Islet of Langerhans (tissue), 1 donor: ENCODE measurements at regions not wholly inside any gene's neighbourhood (a gene's known extent, or its start where the extent isn't known, plus 50 kb on each side); places are given as distances from the start of the nearest gene placed in this dataset.

Experiments used
- FAIRE-seq: peaks from one replicate; lab custom pipeline; 2011; peaks lifted over from hg19 to GRCh38; lab: Jason Lieb, UNC

DNA sequence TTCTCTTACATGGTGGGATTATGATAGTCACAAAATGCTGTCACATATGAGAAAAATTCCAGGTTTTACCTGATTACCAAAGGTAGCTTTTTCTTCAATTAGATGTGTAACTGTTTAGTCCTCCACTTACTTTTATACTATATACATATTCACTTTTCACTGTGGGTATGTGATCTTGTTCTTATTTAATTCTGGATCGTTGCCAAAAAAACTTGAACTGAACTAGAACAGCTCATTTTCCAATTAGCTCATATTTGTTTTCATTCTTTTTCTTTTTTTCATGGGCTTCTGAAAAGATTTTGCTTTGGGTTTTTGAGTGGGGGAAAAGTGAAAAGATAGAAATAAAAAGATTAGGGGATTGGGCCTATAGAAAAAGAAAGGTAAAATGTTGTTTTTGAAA, 291.9 kb downstream of the NDFIP2 start:
- peak; percentile 24 for FAIRE-seq

- no peak for FAIRE-seq
These were observed 290.5 kb downstream of the NDFIP2 start for GRCh38 chr13:79771493-79771892.

- FAIRE-seq: no peak
These were observed 289.1 kb downstream of the NDFIP2 start for GRCh38 chr13:79770056-79770455.

DNA sequence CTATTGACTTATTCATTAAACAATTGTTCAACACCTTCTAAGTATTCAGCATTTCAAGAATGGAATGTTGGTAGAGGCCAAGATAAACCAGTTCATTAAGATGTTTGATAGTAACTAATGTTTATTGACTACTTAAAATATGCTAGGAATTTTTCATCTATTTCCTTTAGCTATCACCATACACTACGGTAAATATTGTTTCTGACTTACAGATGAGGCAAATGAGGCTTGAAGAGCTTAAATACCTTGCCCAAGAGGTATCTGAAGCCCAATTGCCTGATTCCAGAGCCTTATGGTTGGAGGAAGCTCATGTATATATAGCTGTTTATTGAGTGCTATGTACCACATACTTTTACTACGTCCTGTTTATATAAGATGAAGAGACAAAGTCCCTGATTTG, 286.2 kb downstream of the NDFIP2 start:
- no peak for FAIRE-seq

- no peak for FAIRE-seq
These were observed 284.4 kb downstream of the NDFIP2 start for GRCh38 chr13:79765331-79765730.

DNA sequence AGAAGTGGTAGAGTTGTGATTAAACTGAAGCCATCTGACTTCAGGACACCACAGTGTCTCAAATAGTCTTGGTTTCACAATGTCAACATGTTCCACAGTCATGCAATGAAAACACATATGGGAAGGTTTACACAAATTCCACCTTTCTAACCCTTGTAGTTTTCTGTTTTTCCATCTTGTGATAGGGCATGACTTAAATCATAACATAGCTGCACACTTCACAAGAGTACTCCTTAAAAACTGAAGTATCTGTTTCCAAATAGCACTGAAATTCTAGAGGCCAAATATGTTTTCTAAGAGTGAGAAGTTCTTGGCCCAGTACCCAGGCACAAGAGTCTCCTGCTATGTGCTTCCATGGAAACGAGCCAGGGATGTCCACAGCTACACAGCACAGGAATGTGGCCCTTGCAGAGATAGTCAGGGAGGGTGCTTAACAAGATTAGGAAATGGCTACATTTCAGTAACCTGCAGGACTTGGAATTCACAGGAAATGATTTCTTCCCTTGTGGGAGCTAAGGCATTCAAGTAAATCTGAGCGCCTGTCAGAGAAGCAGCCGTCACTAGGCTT, 269.1 kb downstream of the NDFIP2 start:
- no peak for FAIRE-seq

- FAIRE-seq: no peak
These were observed 268.6 kb downstream of the NDFIP2 start for GRCh38 chr13:79749566-79749965.

DNA sequence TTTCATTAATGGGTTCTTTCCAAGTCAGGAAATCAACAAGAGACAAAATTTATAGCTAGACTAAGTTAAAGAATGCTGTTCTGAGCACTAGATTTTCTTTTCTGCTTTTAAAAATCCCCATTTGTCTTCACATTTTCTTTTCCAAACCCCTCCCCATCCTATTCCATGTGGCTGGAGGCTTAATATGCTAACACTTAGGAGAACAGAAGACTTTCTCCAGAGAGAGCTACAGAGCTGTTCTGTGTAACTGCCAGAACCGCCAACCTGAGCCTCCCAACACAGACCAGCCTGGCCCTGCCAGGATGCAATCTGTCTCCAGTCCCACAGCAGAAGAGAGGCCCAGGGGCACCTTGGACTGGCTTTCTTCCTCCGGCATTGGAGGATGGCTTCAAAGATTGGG, 264.1 kb downstream of the NDFIP2 start:
- FAIRE-seq: no peak

DNA sequence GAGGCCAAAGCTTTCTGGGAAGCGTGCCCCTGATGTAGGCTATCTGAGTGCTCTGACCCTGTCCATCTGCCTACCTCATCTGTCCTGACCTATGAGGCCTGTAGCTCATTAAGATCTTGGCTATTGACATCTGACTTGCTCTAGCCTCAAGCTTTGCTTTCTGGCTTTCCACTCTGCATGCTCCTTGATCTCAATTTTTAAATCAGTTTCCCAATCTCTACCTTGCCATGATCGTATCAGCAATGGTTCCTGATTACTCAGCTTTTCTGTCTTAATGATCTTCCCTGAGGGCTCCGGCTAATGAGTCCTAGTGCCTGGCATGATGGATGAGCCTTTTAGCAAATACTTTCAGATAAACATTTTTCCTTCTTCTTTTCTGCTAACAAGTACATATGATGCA, 262.0 kb downstream of the NDFIP2 start:
- FAIRE-seq: no peak

- no peak for FAIRE-seq
These were observed 260.0 kb downstream of the NDFIP2 start for GRCh38 chr13:79740991-79741390.

- no peak for FAIRE-seq
These were observed 255.4 kb downstream of the NDFIP2 start for GRCh38 chr13:79736356-79736755.

- no peak for FAIRE-seq
These were observed 254.3 kb downstream of the NDFIP2 start for GRCh38 chr13:79735228-79735627.

DNA sequence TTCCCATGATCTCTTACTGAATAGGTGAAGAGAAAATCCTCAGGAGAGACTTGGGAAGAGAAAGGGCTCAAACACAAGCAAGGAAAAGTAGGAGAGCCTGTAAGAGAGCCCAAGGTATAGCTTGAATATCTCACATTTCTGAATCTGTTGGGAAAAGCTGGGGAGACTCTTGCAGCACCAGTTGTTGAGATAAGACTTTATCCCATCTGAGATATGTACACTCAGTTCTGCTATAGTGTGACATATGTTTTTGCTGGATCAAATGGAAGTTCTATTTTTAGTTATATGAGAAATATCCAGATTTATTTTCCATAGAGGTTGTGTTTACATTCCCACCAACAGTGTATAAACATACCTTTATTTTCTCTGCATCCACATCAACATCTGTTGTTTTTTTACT, 246.1 kb downstream of the NDFIP2 start:
- no peak for FAIRE-seq

DNA sequence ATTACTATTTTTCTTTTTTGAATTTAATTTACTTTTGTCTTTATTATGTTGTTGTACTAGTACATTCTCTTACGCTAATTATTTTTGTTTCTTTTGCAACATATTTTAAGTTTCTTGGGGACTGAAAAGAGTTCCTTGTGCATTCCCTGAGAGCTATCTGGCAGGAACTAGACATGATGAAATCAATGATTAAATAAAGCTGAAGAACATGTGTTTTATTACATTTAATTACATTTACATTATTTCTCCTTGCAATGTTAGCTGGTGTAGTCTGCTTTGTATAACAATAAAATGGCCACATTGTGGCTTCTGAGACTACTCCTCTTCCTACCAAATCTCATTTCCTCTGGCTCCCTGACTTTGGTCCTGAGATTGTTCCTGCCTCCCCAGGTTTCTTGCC, 244.9 kb downstream of the NDFIP2 start:
- FAIRE-seq: no peak

- peak; percentile 72 for FAIRE-seq
These were observed 243.6 kb downstream of the NDFIP2 start for GRCh38 chr13:79724348-79725103.

GRCh38 chr13:79723519-79724024, 242.6 kb downstream of the NDFIP2 start:
- no peak for FAIRE-seq

- FAIRE-seq: no peak
These were observed 242.0 kb downstream of the NDFIP2 start for GRCh38 chr13:79722885-79723445.

GRCh38 chr13:79716191-79716590, 235.2 kb downstream of the NDFIP2 start:
- FAIRE-seq: no peak

- FAIRE-seq: no peak
These were observed 230.7 kb downstream of the NDFIP2 start for GRCh38 chr13:79711631-79712030.

DNA sequence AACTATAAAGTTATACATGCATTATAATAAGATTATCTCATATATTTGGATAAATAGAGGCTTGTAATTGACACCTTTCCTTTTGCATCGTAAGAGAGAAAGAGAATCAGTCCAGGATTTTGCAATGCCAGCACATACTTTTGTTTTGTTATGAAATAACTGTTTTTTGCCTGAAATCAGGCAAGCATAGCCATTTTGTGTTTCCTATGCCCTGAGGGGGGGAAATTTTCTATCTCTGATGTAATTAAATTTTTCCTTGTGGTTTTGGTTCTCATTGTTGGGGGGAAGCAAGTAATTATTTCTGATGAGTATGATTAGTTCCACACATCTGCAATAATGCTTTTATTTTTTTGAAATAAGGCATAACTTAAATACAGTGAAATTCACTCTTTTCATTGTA, 229.4 kb downstream of the NDFIP2 start:
- FAIRE-seq: no peak

GRCh38 chr13:79709471-79709870, 228.5 kb downstream of the NDFIP2 start:
- no peak for FAIRE-seq

- FAIRE-seq: no peak
These were observed 222.8 kb downstream of the NDFIP2 start for GRCh38 chr13:79703772-79704171.

GRCh38 chr13:79695754-79696153, 214.8 kb downstream of the NDFIP2 start:
- FAIRE-seq: no peak

DNA sequence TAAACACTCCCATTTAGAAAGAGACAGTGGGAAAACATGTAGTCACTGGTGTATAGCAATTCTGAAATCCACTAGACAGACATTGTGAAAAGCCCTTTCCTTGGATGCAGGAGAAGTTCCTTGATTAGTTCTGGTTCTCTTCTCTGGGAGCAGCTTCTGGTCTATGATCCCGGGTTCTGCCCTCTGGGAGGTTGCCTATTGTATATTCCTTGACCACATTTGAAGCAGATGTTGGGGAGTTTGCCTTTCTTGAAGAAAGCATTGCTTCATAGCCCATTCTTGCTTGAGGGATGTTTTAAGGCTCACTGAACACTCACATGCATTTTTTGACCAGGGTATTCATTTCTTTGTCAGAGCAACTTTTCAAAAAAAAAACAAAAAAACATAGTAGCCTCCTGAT, 211.9 kb downstream of the NDFIP2 start:
- FAIRE-seq: no peak
